SU-DHL-6 (cell line): ENCODE measurements at regions not wholly inside any gene's neighbourhood (a gene's known extent, or its start where the extent isn't known, plus 50 kb on each side); places are given as distances from the start of the nearest gene placed in this dataset.

ENCODE experiments used
- CTCF ChIP-seq: fragments of 200-600 bp; sonication (generic); IDR thresholded peaks from one replicate; pipeline ENCODE4 v1.5.1; 2017; ENCODE audit warnings: antibody characterized with exemption, mild to moderate bottlenecking, low read length, moderate library complexity; ENCODE audit not compliant: insufficient read depth, poor library complexity, severe bottlenecking
- EZH2phosphoT487 ChIP-seq: fragments of 200-600 bp; sonication (generic), shearing (Covaris generic); conservative IDR thresholded peaks from 2 replicates; pipeline ENCODE4 v1.6.1; 2018; ENCODE audit warnings: mild to moderate bottlenecking, antibody characterized with exemption, low read length, moderate library complexity, mixed read lengths

GRCh38 chr5:57417971-57418370, 64.6 kb downstream of the ACTBL2 start:
- TF ChIP-seq CTCF: no peak
- TF ChIP-seq EZH2phosphoT487: no peak
